GM12873 (cell line): ENCODE measurements at regions not wholly inside any gene's neighbourhood (a gene's known extent, or its start where the extent isn't known, plus 50 kb on each side); places are given as distances from the start of the nearest gene placed in this dataset.

ENCODE experiments used
- TF ChIP-seq, protein P1 (sequence below): IDR thresholded peaks from 2 replicates; pipeline ENCODE4 v1.5.1; 2012; ENCODE audit warnings: low read depth, mild to moderate bottlenecking, moderate library complexity, low read length, control low read depth; ENCODE audit not compliant: insufficient read depth; ENCODE audit errors: missing control alignments

DNA sequence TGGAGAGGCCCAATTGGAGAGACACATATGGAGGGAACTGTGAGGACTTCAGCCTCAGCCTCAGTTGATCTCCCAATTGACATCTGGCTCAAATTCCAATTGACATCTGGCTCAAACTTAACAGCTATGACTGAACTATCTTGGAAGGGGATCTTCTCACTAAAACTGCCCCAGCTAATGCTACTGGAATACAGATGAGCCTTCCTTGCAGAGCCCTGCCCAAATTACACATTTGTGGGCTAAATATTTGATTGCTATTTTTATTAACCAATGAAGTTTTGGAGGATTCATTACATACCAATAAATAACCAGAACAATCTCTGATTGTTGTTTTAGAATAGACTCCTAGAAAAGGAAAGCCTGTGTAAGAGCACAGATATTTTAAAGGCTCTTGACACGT lies 189.0 kb upstream of the THUMPD2 start:
- TF ChIP-seq, protein P1, sequence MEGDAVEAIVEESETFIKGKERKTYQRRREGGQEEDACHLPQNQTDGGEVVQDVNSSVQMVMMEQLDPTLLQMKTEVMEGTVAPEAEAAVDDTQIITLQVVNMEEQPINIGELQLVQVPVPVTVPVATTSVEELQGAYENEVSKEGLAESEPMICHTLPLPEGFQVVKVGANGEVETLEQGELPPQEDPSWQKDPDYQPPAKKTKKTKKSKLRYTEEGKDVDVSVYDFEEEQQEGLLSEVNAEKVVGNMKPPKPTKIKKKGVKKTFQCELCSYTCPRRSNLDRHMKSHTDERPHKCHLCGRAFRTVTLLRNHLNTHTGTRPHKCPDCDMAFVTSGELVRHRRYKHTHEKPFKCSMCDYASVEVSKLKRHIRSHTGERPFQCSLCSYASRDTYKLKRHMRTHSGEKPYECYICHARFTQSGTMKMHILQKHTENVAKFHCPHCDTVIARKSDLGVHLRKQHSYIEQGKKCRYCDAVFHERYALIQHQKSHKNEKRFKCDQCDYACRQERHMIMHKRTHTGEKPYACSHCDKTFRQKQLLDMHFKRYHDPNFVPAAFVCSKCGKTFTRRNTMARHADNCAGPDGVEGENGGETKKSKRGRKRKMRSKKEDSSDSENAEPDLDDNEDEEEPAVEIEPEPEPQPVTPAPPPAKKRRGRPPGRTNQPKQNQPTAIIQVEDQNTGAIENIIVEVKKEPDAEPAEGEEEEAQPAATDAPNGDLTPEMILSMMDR = no peak

DNA sequence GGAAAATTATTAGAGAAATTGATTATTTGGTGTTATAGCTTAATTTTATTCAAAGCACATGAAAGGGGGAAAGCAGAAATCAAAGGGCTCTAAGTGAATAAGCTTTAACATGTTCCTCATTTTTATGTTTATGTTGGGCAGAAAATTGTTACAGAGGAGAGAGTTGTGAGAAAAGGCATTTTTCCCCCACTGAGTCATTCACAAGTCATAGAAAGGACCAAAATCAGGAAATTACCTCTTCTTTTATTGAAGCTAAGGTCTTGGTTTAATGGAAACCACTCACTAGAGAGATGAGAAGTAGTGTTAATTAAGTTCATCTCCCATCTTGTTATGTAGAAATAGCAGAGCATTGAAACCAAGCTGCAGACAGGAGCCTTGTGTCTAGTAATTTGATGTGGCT lies 175.3 kb upstream of the THUMPD2 start:
- TF ChIP-seq, protein P1 = no peak

DNA sequence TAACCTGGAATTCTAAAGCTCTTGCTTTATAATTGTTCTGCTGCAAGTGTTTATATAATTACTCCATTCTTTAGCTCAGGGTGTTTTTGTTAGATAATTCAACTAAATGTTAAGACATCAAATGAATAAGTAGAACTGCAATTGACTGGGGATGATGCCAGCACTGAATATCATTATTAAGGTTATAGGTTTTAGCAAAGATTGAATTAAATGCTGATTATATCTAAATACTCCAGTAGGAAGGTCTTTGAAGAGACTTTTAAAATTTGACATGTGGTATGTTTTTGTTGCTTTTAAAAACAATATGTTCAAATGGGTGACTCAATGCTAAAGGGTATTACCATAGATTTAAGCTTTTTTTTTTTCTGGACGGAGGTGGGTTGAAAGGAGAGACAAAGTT lies 170.1 kb upstream of the THUMPD2 start:
- TF ChIP-seq, protein P1 = no peak

DNA sequence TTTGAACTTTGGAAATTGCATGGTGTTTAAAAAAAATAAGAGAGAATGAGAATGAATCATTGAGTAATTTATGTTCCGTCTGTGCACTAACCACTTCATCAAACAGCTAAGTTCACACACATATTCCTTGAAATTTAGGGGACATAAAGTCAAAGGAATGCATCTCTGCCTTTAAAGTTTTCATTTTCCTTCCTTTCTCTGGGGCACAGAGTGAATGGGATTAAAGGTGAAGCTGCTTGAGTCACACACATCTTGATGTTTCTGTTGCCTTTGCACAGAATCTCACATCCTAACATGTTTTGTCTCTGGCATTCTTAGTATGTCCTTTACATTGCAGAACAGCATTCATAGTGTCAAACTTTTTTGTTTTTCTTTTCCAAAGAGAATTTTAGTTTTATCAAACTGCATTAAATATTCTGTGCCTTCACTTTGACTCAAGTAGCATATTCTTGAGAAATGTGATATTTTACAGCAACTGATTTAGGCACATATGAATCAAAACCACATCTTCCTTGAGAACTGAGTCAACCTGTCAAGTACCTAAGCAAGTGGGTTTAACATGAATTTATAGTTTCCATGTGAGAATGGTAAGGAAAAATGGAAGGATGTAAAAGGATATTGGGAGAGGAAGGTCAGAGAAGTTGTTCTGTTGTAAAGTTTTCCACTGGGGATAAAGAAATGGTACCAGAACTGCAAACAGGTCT lies 169.1 kb upstream of the THUMPD2 start:
- TF ChIP-seq, protein P1 = no peak

DNA sequence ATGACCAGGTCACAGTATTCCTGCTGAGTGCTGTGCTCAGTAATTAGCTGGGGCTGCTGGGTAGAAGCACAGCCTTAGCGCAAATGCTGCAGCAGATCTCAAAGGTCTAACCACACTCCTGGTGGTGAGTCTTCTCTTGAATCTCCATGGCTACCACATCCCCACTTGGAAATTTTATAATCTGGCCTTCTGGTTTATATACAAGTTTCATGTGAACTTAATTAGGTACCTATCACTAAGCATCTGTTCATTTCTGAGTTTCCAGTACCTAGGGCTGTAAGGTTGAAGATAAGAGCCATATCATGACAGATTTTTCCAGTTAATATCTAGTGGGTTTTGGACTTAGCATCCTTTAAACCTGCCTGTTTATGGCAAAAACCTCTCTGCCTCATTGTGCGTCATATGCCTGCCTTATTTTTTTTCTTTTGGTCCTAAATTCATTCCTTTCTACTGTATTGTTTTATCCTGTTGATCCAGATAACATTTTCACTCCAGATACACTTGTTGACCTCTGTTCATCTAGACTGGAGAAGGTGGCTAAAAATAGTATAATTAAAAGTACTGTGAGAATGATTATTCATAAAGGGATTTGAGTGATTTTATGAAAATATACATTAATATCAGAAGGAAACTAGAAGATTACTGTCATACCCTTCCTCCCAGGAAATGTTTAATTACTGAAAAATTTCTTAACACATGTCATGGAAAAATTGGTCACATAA lies 168.4 kb upstream of the THUMPD2 start:
- TF ChIP-seq, protein P1 = no peak

GRCh38 chr2:39942950-39943349 lies 163.9 kb upstream of the THUMPD2 start:
- TF ChIP-seq, protein P1 = no peak

DNA sequence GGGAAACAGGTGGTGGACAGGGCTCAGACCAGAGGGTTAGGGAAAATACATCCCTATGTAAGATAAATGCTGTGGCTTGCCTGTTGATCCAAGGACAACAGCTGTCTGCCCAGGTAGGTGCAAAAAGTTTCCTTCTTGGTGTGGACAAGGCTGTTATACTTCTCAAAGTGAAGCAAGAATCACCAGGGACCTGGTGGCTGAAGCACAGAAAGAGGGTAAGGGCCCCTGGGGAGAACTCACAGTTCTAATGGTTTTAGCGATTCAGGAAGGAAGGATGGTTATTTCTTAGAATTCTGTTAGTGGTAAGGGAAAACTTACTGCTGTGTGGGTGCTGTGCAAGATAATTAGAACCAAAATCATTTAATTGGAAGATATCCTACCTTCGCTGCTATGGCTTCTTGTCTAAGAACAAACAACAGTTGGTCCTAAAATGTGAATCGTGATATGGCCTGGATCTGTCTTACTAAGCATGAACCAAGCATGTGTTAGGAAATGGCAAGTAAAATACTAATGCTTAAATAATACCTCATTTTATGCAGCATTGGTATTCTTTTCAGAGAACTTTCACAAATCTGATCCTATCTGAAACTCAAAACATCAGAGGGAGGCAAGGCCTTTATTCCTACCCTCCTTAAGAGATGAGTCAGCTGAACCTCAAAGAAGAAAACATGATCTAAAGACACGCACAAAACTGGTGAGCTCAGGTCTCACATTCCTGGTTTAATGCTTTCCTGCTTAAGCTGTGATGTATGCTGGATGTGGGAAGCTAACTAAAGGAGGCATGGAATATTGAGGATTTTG lies 159.2 kb upstream of the THUMPD2 start:
- TF ChIP-seq, protein P1 = no peak
